ENCODE measurements at regions not wholly inside any gene's neighbourhood (a gene's known extent, or its start where the extent isn't known, plus 50 kb on each side); places are given as distances from the start of the nearest gene placed in this dataset.

DNA sequence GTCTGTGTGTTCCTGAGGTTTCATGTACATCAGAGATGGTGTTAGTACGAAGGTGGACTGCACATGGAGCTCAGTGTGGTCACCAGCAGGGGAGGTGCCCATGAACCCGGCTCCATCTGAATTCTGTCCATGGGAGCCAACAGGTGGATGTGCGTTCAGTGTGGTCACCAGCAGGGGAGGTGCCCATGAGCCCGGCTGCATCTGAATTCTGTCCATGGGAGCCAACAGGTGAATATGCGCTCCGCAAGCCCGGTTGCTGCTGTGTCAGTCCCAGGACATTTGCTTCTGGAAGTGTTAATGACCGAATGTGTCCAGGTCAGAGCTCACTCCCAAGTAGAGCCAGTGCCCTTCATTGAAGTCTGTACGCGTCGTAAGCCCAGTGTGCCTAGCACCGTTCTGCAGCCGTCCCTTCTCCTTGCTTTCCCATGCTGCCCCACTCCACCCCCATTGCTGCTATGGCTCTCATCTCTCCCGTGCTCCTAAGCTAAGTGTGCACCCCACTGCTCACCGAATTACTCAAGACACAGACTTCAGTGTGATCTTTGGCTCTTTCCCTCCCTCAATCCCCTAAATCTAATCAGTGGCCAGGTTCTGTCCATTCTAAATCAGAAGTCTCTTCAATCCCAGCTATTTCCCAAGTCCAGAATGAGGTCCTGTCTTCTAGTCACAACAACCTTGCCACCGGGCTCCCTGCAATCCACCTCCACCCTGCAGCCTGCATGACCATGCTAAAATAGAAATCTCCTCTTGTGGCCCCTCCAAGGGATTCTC is 352.4 kb downstream of the TCERG1L start:
- Histone ChIP-seq H3K4me1 (no peaks in the 10 kb centered on the region), H3K4me3 (no peak overlapping the region), H3K27ac (no peak overlapping the region), H3K36me3 (no peaks in the 10 kb centered on the region), H3K27me3 (no peaks in the 10 kb centered on the region), H3K9me3 (no peaks in the 10 kb centered on the region)
- in situ Hi-C loops (cut with MboI; ENCODE audit: low sequenced_read_pairs in 4 of 4): no loop called here
- intact Hi-C loops (cut with DNase I; ENCODE audit: low total_unique reads): no loop called here
- no peak for ATAC-seq
- DNase-seq: no peak
- TF ChIP-seq CTCF (IDR thresholded peaks at IDR 0.05 in 4 of 5, conservative IDR thresholded peaks at IDR 0.05 in 1 of 5): no peak

- TF ChIP-seq POLR2A (IDR thresholded peaks at IDR 0.05): no peak
- no peak for TF ChIP-seq CTCF (IDR thresholded peaks at IDR 0.05 in 4 of 5, conservative IDR thresholded peaks at IDR 0.05 in 1 of 5)
- no peaks in the 10 kb centered on the region for H3K27me3 ChIP-seq
- in situ Hi-C loops (cut with MboI; ENCODE audit: low sequenced_read_pairs in 4 of 4) (no loop called here), intact Hi-C loops (cut with DNase I; ENCODE audit: low total_unique reads) (no loop called here)
- no peak overlapping the region for H3K27ac ChIP-seq
- DNase-seq: no peak
- no peaks in the 10 kb centered on the region for H3K9me3 ChIP-seq
- H3K4me1 ChIP-seq: no peaks in the 10 kb centered on the region
- no peaks in the 10 kb centered on the region for H3K36me3 ChIP-seq
- H3K4me3 ChIP-seq: no peak overlapping the region
- no peak for ATAC-seq
These were observed 351.7 kb downstream of the TCERG1L start for GRCh38 chr10:130959752-130960195.

DNA sequence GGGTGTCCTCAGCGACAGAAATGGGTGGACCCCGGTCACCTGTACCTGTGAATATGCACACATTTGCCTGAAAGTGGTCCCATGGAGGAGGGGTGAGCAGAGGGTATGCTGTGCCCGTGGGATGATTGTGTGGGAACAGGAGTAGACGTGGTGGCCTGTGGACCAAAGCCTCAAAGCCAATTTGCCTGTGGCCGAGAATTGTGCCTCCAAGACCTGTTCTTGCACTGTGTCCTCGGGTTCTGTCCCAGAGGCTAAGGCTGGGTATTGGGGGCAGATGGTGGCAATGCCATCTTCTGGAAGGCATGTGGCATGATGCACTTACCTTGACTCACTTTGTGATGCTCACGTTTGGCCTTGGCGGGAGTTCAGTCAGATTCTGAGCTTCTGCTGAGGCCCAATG is 351.0 kb downstream of the TCERG1L start:
- DNase-seq (no peak), ATAC-seq (no peak)
- no peak overlapping the region for H3K27ac ChIP-seq
- no peak for TF ChIP-seq POLR2A (IDR thresholded peaks at IDR 0.05)
- no peak for TF ChIP-seq CTCF (IDR thresholded peaks at IDR 0.05 in 4 of 5, conservative IDR thresholded peaks at IDR 0.05 in 1 of 5)
- intact Hi-C loops (cut with DNase I; ENCODE audit: low total_unique reads): no loop called here
- H3K4me1 ChIP-seq: no peaks in the 10 kb centered on the region
- H3K9me3 ChIP-seq: no peaks in the 10 kb centered on the region
- in situ Hi-C loops (cut with MboI; ENCODE audit: low sequenced_read_pairs in 4 of 4): no loop called here
- H3K4me3 ChIP-seq: no peak overlapping the region
- no peaks in the 10 kb centered on the region for H3K36me3 ChIP-seq
- no peaks in the 10 kb centered on the region for H3K27me3 ChIP-seq

- Histone ChIP-seq H3K4me1 (no peaks in the 10 kb centered on the region), H3K36me3 (no peaks in the 10 kb centered on the region), H3K4me3 (no peak overlapping the region), H3K27me3 (no peaks in the 10 kb centered on the region), H3K9me3 (no peaks in the 10 kb centered on the region), H3K27ac (no peak overlapping the region)
- TF ChIP-seq CTCF (IDR thresholded peaks at IDR 0.05 in 4 of 5, conservative IDR thresholded peaks at IDR 0.05 in 1 of 5) (no peak), POLR2A (IDR thresholded peaks at IDR 0.05) (no peak)
- no peak for ATAC-seq
- DNase-seq: no peak
- in situ Hi-C loops (cut with MboI; ENCODE audit: low sequenced_read_pairs in 4 of 4): no loop called here
- intact Hi-C loops (cut with DNase I; ENCODE audit: low total_unique reads): no loop called here
These were observed 349.8 kb downstream of the TCERG1L start for GRCh38 chr10:130961506-130962239.
